Psoas muscle (tissue), 7 donors: ENCODE measurements at regions not wholly inside any gene's neighbourhood (a gene's known extent, or its start where the extent isn't known, plus 50 kb on each side); places are given as distances from the start of the nearest gene placed in this dataset.

Source experiments
- ATAC-seq, 4 donors: fragments of 200-7000 bp; cut with Tn5 transposase; one replicate each; pipeline ENCODE4 v1.9.1; 2020; ENCODE audit warnings: moderate library complexity in 3 of 4, mild to moderate bottlenecking in 2 of 4
- DNase-seq, 2 donors: peaks; one replicate each; pipeline ENCODE4 v3.0.0-alpha.2; 2020
- H3K27ac ChIP-seq: fragments of 200-600 bp; one replicate; pipeline ENCODE4 v1.8.0; 2022
- H3K27me3 ChIP-seq, 3 donors: fragments of 200-600 bp in 1 of 3; one replicate each; pipeline versions ENCODE4 v1.6.1 to v1.8.0; 2013 to 2022; ENCODE audit warnings: low read length in 2 of 3, mild to moderate bottlenecking in 2 of 3, moderate library complexity in 1 of 3; ENCODE audit not compliant: insufficient read depth in 3 of 3
- H3K36me3 ChIP-seq, 2 donors: fragments of 200-600 bp in 1 of 2; one replicate each; pipeline versions ENCODE4 v1.6.1 to v1.8.0; 2013 to 2022; ENCODE audit warnings: low read depth in 1 of 2, mild to moderate bottlenecking in 1 of 2, moderate library complexity in 1 of 2; ENCODE audit not compliant: insufficient read depth in 1 of 2
- H3K4me1 ChIP-seq: fragments of 200-600 bp; one replicate; pipeline ENCODE4 v1.8.0; 2022
- H3K4me3 ChIP-seq: fragments of 200-600 bp; one replicate; pipeline ENCODE4 v1.8.0; 2022; ENCODE audit warnings: mild to moderate bottlenecking
- H3K9me3 ChIP-seq: fragments of 200-600 bp; one replicate; pipeline ENCODE4 v1.8.0; 2022
- WGBS, 3 donors: extraction: QIAGEN DNeasy Blood & Tissue Kit; methylation state at CpG; one replicate each; pipeline versions ENCODE4 v1.1.6 to v1.1.7; 2013; 5-methylcytosine and 5-hydroxymethylcytosine counted together
- intact Hi-C, 2 donors: fragments of 100-400 bp; cut with DNase I; formaldehyde crosslinking; loops; one replicate each; pipeline versions ENCODE4 v1.11.0 to v1.14.2; 2022
- TF ChIP-seq, protein P1 (sequence below): fragments of 200-600 bp; IDR thresholded peaks from one replicate; pipeline ENCODE4 v1.8.0; 2022; ENCODE audit warnings: antibody characterized with exemption
- donor health status: healthy with polysubstance abuse.
- donor health status: DM: no; HTN: no; CAD: no; lungs with moderate emphysema.
- donor health status: Bipolar disorder and iron deficiency.
- donor health status: healthy.
- donor health status: DM: yes; HTN: yes; CAD: no.
- donor health status: DM: no; HTN: no; CAD: no.
- donor health status: DM: yes; HTN: yes; CAD: no.

GRCh38 chr4:110682311-110682710 is 59.4 kb upstream of the PITX2 start:
- no peaks in the 10 kb centered on the region for H3K9me3 ChIP-seq
- H3K36me3 ChIP-seq = no peaks in the 10 kb centered on the region
- no peak for DNase-seq
- no peak for ATAC-seq
- 83 to 87% (median 86%) methylated on average over 1 of the region's 1 CpG for WGBS, 3 donors
- H3K4me1 ChIP-seq = no peaks in the 10 kb centered on the region
- intact Hi-C loops = loop anchor here in 1 of 2 donors (10.0 kb wide), 1 partner anchor 48 kb away; no protein-coding TSS in a partner anchor
- H3K4me3 ChIP-seq = no peak overlapping the region
- TF ChIP-seq, protein P1, sequence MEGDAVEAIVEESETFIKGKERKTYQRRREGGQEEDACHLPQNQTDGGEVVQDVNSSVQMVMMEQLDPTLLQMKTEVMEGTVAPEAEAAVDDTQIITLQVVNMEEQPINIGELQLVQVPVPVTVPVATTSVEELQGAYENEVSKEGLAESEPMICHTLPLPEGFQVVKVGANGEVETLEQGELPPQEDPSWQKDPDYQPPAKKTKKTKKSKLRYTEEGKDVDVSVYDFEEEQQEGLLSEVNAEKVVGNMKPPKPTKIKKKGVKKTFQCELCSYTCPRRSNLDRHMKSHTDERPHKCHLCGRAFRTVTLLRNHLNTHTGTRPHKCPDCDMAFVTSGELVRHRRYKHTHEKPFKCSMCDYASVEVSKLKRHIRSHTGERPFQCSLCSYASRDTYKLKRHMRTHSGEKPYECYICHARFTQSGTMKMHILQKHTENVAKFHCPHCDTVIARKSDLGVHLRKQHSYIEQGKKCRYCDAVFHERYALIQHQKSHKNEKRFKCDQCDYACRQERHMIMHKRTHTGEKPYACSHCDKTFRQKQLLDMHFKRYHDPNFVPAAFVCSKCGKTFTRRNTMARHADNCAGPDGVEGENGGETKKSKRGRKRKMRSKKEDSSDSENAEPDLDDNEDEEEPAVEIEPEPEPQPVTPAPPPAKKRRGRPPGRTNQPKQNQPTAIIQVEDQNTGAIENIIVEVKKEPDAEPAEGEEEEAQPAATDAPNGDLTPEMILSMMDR = no peak
- no peak overlapping the region for H3K27ac ChIP-seq
- no peaks in the 10 kb centered on the region for H3K27me3 ChIP-seq

DNA sequence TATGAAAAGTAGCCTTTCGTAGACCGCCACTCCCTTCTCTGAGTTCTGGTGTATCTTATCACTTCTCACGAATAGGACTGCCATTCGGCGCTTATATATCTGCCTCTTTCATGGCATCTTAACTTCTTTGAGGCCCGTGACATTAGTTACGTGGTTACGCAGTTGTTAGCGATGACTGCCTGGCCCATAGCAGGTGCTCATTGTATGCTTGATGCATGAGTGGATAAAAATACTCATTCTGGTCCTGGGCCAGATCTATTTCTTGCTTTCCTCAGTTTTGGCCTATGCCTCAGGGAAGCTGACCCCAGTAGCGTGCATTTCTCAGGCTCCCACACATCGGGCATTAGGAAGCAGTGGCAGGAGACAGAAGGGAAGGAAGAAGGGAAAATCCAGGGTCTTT is 60.7 kb upstream of the PITX2 start:
- Histone ChIP-seq H3K4me3 (peak overlapping the region; percentile 15), H3K27me3 (no peaks in the 10 kb centered on the region), H3K4me1 (no peaks in the 10 kb centered on the region), H3K9me3 (no peaks in the 10 kb centered on the region), H3K36me3 (no peaks in the 10 kb centered on the region), H3K27ac (no peak overlapping the region)
- intact Hi-C loops = loop anchor here in 1 of 2 donors (10.0 kb wide), 1 partner anchor 49 kb away; no protein-coding TSS in a partner anchor
- DNase-seq (no peak), ATAC-seq (peak; percentile 28 to 83 (median 68))
- 42 to 60% (median 50%) methylated on average over 11 of the region's 11 CpGs for WGBS, 3 donors
- TF ChIP-seq, protein P1 = no peak

- no peaks in the 10 kb centered on the region for H3K4me1 ChIP-seq
- DNase-seq (no peak), ATAC-seq (no peak)
- TF ChIP-seq, protein P1 = no peak
- no peak overlapping the region for H3K27ac ChIP-seq
- WGBS, 3 donors = 71 to 85% (median 82%) methylated on average over 6 of the region's 6 CpGs
- H3K4me3 ChIP-seq = no peak overlapping the region
- intact Hi-C loops = no loop called here
- H3K27me3 ChIP-seq = no peaks in the 10 kb centered on the region
- peaks cover 10% of the 10 kb centered on the region for H3K9me3 ChIP-seq
- no peaks in the 10 kb centered on the region for H3K36me3 ChIP-seq
Observed at GRCh38 chr4:110702326-110702725, 79.4 kb upstream of the PITX2 start.

GRCh38 chr4:110704748-110705439 is 82.0 kb upstream of the PITX2 start:
- H3K4me3 ChIP-seq = no peak overlapping the region
- no peaks in the 10 kb centered on the region for H3K4me1 ChIP-seq
- TF ChIP-seq, protein P1 = no peak
- no peaks in the 10 kb centered on the region for H3K9me3 ChIP-seq
- H3K36me3 ChIP-seq = no peaks in the 10 kb centered on the region
- no peak for ATAC-seq
- DNase-seq = no peak
- no peaks in the 10 kb centered on the region for H3K27me3 ChIP-seq
- 70 to 81% (median 73%) methylated on average over 7 of the region's 7 CpGs for WGBS, 3 donors
- H3K27ac ChIP-seq = no peak overlapping the region
- intact Hi-C loops = no loop called here

DNA sequence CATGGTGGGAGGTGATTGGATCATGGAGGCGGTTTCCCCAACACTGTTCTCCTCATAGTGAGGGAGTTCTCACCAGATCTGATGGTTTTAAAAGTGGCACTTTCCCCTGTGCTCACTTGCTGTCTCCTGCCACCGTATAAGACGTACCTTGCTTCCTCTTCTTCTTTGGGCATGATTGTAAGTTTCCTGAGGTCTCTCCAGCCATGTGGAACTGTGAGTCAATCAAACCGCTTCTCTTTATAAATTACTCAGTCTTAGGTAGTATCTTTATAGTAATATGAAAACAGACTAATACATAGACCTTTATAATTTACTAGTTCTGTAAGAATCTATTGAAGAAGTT is 82.5 kb upstream of the PITX2 start:
- H3K9me3 ChIP-seq = no peaks in the 10 kb centered on the region
- 88 to 95% (median 91%) methylated on average over 4 of the region's 4 CpGs for WGBS, 3 donors
- H3K4me1 ChIP-seq = no peaks in the 10 kb centered on the region
- H3K36me3 ChIP-seq = no peaks in the 10 kb centered on the region
- intact Hi-C loops = no loop called here
- H3K4me3 ChIP-seq = no peak overlapping the region
- TF ChIP-seq, protein P1 = no peak
- no peaks in the 10 kb centered on the region for H3K27me3 ChIP-seq
- H3K27ac ChIP-seq = no peak overlapping the region
- ATAC-seq (no peak), DNase-seq (no peak)
